Kidney (tissue), 13 donors: ENCODE measurements at regions not wholly inside any gene's neighbourhood (a gene's known extent, or its start where the extent isn't known, plus 50 kb on each side); places are given as distances from the start of the nearest gene placed in this dataset.
A peak's percentile ranks its signal among the peaks of the same experiment; 100 is the strongest.

Experiments
- DNase-seq, 5 donors: peaks; one replicate each; pipeline ENCODE4 v3.0.0-alpha.2; 2013 to 2020
- FAIRE-seq: peaks from 2 replicates; lab custom pipeline; 2012; peaks lifted over from hg19 to GRCh38; lab: Jason Lieb, UNC
- H3K27ac ChIP-seq, 2 donors: one replicate each; pipeline ENCODE4 v1.7.0; 2013; ENCODE audit warnings: low read depth in 2 of 2, low read length in 2 of 2, inconsistent platforms in 1 of 2
- H3K27me3 ChIP-seq: one replicate; pipeline ENCODE4 v1.7.1; 2013; ENCODE audit warnings: low read length, inconsistent platforms; ENCODE audit not compliant: control insufficient read depth, insufficient read depth
- H3K36me3 ChIP-seq, 3 donors: one replicate each; pipeline versions ENCODE4 v1.7.0 to v1.7.1; 2013; ENCODE audit warnings: low read length in 3 of 3, control low read depth in 1 of 3, inconsistent platforms in 1 of 3; ENCODE audit not compliant: insufficient read depth in 3 of 3, control insufficient read depth in 2 of 3
- H3K4me1 ChIP-seq, 3 donors: one replicate each; pipeline versions ENCODE4 v1.7.0 to v1.7.1; 2013; ENCODE audit warnings: low read length in 3 of 3, inconsistent platforms in 1 of 3, low read depth in 1 of 3; ENCODE audit not compliant: control insufficient read depth in 2 of 3, insufficient read depth in 2 of 3
- H3K4me3 ChIP-seq, 3 donors: one replicate each; pipeline versions ENCODE4 v1.7.0 to v1.8.1; 2013; ENCODE audit warnings: low read length in 3 of 3, control low read depth in 1 of 3, inconsistent platforms in 1 of 3
- H3K9ac ChIP-seq, 3 donors: one replicate each; pipeline versions ENCODE4 v1.7.0 to v1.7.1; 2013; ENCODE audit warnings: low read length in 3 of 3, control low read depth in 1 of 3, inconsistent platforms in 1 of 3
- H3K9me3 ChIP-seq, 3 donors: one replicate each; pipeline versions ENCODE4 v1.7.0 to v1.7.1; 2013; ENCODE audit warnings: low read length in 3 of 3, control low read depth in 1 of 3, inconsistent platforms in 1 of 3; ENCODE audit not compliant: control insufficient read depth in 2 of 3, insufficient read depth in 1 of 3
- CTCF ChIP-seq: IDR thresholded peaks from 3 replicates; pipeline ENCODE4 v1.5.1; 2012; ENCODE audit warnings: mild to moderate bottlenecking, moderate library complexity, borderline replicate concordance; ENCODE audit not compliant: insufficient read depth; ENCODE audit errors: extremely low read depth
- intact Hi-C: fragments of 100-400 bp; cut with DNase I; formaldehyde crosslinking; loops from one replicate; pipeline ENCODE4 v1.11.1; 2022
- donor health status: control.
- donor health status: control.
- donor health status: control.
- donor health status: control.
- donor health status: control.
- donor health status: DM: yes; HTN: yes; CAD: no.
- donor health status: Normal renal cell carcinoma (clear cell type).

- intact Hi-C loops, result no loop called here
- H3K27ac ChIP-seq, result no peak overlapping the region
These were observed 71.6 kb upstream of the CMKLR1 start for GRCh38 chr12:108410689-108411088.

GRCh38 chr12:108409481-108409880 lies 70.4 kb upstream of the CMKLR1 start:
- DNase-seq (no peak), FAIRE-seq (no peak)
- intact Hi-C loops, result no loop called here
- H3K27me3 ChIP-seq, result no peaks in the 10 kb centered on the region
- no peaks in the 10 kb centered on the region for H3K4me1 ChIP-seq
- TF ChIP-seq CTCF, result no peak
- H3K27ac ChIP-seq, result no peak overlapping the region
- H3K4me3 ChIP-seq, result no peak overlapping the region
- H3K9ac ChIP-seq, result no peak overlapping the region
- peaks cover 0 to 5% (median 0%) of the 10 kb centered on the region in 3 donors for H3K9me3 ChIP-seq
- H3K36me3 ChIP-seq, result no peaks in the 10 kb centered on the region

More at GRCh38 chr12:108410689-108411088, 71.6 kb upstream of the CMKLR1 start:
- no peaks in the 10 kb centered on the region for H3K36me3 ChIP-seq
- no peak for FAIRE-seq
- no peak for DNase-seq
- no peak for TF ChIP-seq CTCF
- peaks cover 0 to 2% (median 0%) of the 10 kb centered on the region in 3 donors for H3K9me3 ChIP-seq
- no peaks in the 10 kb centered on the region for H3K27me3 ChIP-seq
- no peaks in the 10 kb centered on the region for H3K4me1 ChIP-seq
- no peak overlapping the region for H3K9ac ChIP-seq
- H3K4me3 ChIP-seq, result no peak overlapping the region

GRCh38 chr12:108403952-108404351 lies 64.8 kb upstream of the CMKLR1 start:
- Histone ChIP-seq H3K9me3 (peaks cover 0 to 5% (median 0%) of the 10 kb centered on the region in 3 donors), H3K27me3 (no peaks in the 10 kb centered on the region), H3K27ac (no peak overlapping the region), H3K36me3 (no peaks in the 10 kb centered on the region), H3K4me3 (no peak overlapping the region), H3K4me1 (peaks cover 0 to 2% (median 0%) of the 10 kb centered on the region in 3 donors), H3K9ac (no peak overlapping the region)
- FAIRE-seq (no peak), DNase-seq (peak in 1 of 5 donors; percentile 10)
- intact Hi-C loops, result no loop called here
- no peak for TF ChIP-seq CTCF

- intact Hi-C loops, result no loop called here
- Histone ChIP-seq H3K4me3 (no peak overlapping the region), H3K9me3 (peaks cover 0 to 5% (median 0%) of the 10 kb centered on the region in 3 donors), H3K4me1 (peaks cover 0 to 2% (median 0%) of the 10 kb centered on the region in 3 donors), H3K27ac (no peak overlapping the region), H3K27me3 (no peaks in the 10 kb centered on the region), H3K36me3 (no peaks in the 10 kb centered on the region), H3K9ac (no peak overlapping the region)
- no peak for TF ChIP-seq CTCF
- FAIRE-seq, result no peak
- peak in 1 of 5 donors; percentile 16 for DNase-seq
These were observed 62.9 kb upstream of the CMKLR1 start for GRCh38 chr12:108401964-108402363.
